EL (cell line): ENCODE measurements at regions not wholly inside any gene's neighbourhood (a gene's known extent, or its start where the extent isn't known, plus 50 kb on each side); places are given as distances from the start of the nearest gene placed in this dataset.
"Not testable (repeated sequence)": the region's sequence is repeated elsewhere in the genome, so short reads cannot be mapped to it uniquely, and the experiment has no call there.

Experiments used
- DNase-seq: peaks from one replicate; pipeline ENCODE4 v3.0.0-alpha.2; 2016

- DNase-seq = peak; percentile 97
These were observed 501.0 kb downstream of the SETD4 start for GRCh38 chr21:35559128-35559828.

- no peak for DNase-seq
These were observed 503.8 kb downstream of the SETD4 start for GRCh38 chr21:35556536-35556935.

- DNase-seq = not testable (repeated sequence)
These were observed 503.4 kb upstream of the RUNX1 start for GRCh38 chr21:35552483-35552882.

GRCh38 chr21:35548904-35549615 is 500.0 kb upstream of the RUNX1 start:
- no peak for DNase-seq

- DNase-seq = no peak
These were observed 499.1 kb upstream of the RUNX1 start for GRCh38 chr21:35547946-35548774.

- no peak for DNase-seq
These were observed 494.6 kb upstream of the RUNX1 start for GRCh38 chr21:35543746-35544145.

- peak; percentile 47 for DNase-seq
These were observed 492.0 kb upstream of the RUNX1 start for GRCh38 chr21:35540950-35541638.

GRCh38 chr21:35538386-35538785 is 489.3 kb upstream of the RUNX1 start:
- no peak for DNase-seq

- no peak for DNase-seq
These were observed 488.5 kb upstream of the RUNX1 start for GRCh38 chr21:35537604-35538003.

- DNase-seq = no peak
These were observed 484.8 kb upstream of the RUNX1 start for GRCh38 chr21:35533893-35534292.

- DNase-seq = no peak
These were observed 481.7 kb upstream of the RUNX1 start for GRCh38 chr21:35530766-35531165.

GRCh38 chr21:35529171-35529863 is 480.2 kb upstream of the RUNX1 start:
- peak; percentile 25 for DNase-seq

- DNase-seq = peak; percentile 18
These were observed 479.3 kb upstream of the RUNX1 start for GRCh38 chr21:35528116-35529042.

- DNase-seq = no peak
These were observed 478.3 kb upstream of the RUNX1 start for GRCh38 chr21:35527358-35527757.

- DNase-seq = peak; percentile 47
These were observed 476.3 kb upstream of the RUNX1 start for GRCh38 chr21:35525443-35525842.

- no peak for DNase-seq
These were observed 472.9 kb upstream of the RUNX1 start for GRCh38 chr21:35521852-35522505.

GRCh38 chr21:35521293-35521692 is 472.2 kb upstream of the RUNX1 start:
- DNase-seq = no peak

GRCh38 chr21:35520856-35521255 is 471.8 kb upstream of the RUNX1 start:
- no peak for DNase-seq

- DNase-seq = no peak
These were observed 471.2 kb upstream of the RUNX1 start for GRCh38 chr21:35520302-35520701.

GRCh38 chr21:35517865-35518264 is 468.8 kb upstream of the RUNX1 start:
- no peak for DNase-seq

GRCh38 chr21:35516292-35516691 is 467.2 kb upstream of the RUNX1 start:
- not testable (repeated sequence) for DNase-seq
